Left hindlimb (tissue), 1 donor: ENCODE measurements at regions not wholly inside any gene's neighbourhood (a gene's known extent, or its start where the extent isn't known, plus 50 kb on each side); places are given as distances from the start of the nearest gene placed in this dataset.

Experiments
- DNase-seq: peaks from one replicate; pipeline ENCODE4 v3.0.0-alpha.2; 2018

- no peak for DNase-seq
Measured at GRCh38 chr13:33520468-33520839, 234.9 kb upstream of the STARD13 start.

GRCh38 chr13:33524086-33524485 is 238.5 kb upstream of the STARD13 start:
- DNase-seq = no peak

GRCh38 chr13:33525763-33526162 is 240.2 kb upstream of the STARD13 start:
- no peak for DNase-seq

DNA sequence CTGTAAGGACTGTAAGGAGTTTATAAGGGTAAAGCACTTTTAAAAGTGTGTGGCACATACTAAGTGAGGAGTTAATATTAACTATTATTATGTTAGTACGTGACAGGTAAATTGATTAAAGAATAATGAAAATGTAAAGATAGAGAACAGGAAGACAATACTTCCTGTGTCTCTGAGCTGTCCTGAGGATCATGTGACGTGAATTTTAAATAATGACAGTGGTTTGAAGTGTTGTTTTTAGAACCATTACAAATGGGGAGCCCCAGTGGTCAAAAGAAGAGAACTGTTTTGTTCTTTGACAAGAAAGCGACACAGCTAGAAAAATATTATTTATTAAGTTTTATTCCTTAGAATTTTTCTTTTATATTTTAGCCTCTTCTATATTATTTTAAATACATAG is 241.2 kb upstream of the STARD13 start:
- DNase-seq = no peak

GRCh38 chr13:33528896-33529295 is 243.3 kb upstream of the STARD13 start:
- no peak for DNase-seq

DNA sequence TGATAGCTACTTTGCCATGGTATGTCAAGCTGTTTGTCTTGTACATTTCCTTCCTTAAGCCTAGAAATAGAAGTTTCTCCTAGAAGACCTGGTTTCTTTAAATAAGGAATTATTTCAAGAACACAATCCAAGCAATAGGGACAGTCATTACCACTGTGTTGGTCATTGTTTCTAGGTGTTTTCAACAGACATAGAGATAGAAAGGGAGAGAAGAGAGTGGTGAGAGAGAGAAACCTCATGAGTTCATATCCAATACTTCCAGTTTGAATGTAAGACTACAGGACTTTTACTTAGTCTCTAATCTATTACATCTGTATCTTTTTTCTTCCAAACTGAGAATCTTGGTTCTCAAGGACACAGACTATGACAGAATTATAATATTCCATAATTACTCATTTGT is 245.9 kb upstream of the STARD13 start:
- no peak for DNase-seq

GRCh38 chr13:33535061-33535460 is 249.5 kb upstream of the STARD13 start:
- no peak for DNase-seq

- DNase-seq = no peak
Measured at GRCh38 chr13:33536601-33537000, 251.0 kb upstream of the STARD13 start.

DNA sequence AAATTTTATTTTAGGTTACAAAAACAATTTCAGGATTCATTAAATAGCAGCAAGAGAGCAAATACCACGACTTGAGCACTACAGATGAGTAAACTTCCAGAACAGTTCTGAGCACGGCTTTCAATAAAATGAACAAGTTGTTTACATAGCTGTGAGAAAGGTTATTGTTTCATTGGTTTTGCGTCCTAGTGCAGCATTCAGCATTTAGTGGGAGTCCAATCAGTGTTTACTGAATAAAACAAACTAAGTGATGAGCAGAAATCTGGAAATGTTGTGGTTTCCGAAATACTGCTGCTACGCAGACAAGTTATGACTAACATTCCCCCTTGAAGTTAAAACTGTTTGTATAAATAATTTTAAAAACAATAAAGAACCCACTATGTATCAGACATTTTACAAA is 251.5 kb upstream of the STARD13 start:
- DNase-seq = no peak

DNA sequence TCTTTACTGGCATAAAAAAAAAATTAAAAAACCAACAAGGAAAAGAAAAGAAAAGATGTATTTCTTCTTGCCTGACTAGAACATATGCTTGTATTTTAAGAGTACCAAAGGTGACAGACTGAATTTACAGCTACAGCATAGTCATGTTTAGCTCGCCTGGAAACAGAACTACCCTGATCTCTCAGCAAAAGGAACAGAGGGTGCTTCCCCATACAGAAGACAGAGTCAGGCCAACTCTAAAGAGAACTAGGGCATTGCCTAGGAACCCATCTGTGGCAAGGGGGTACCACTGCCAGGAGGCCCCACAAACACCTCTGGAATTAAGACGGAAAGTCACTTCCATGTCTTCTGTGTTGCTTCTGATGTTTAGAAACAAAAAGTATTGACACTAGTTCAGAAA is 252.1 kb upstream of the STARD13 start:
- no peak for DNase-seq

- no peak for DNase-seq
Measured at GRCh38 chr13:33541456-33541855, 255.9 kb upstream of the STARD13 start.

DNA sequence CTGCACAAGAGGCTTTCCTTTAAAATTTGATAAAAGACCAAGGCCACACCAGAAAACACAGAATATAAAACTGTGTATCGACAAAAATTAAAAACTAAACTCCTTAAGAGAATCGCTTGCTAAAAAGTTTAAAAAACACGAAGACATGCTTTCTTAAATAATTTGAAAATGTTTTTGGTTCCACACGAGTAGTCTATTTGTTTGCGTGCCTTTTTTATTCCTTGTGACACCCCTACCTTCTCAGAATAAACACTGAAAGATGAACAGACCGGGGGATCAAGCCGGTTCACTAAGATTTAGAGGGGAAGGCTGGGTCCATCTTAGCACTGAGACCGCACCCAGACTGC is 256.4 kb upstream of the STARD13 start:
- DNase-seq = no peak

GRCh38 chr13:33542309-33543088 is 256.9 kb upstream of the STARD13 start:
- peak; percentile 100 for DNase-seq

DNA sequence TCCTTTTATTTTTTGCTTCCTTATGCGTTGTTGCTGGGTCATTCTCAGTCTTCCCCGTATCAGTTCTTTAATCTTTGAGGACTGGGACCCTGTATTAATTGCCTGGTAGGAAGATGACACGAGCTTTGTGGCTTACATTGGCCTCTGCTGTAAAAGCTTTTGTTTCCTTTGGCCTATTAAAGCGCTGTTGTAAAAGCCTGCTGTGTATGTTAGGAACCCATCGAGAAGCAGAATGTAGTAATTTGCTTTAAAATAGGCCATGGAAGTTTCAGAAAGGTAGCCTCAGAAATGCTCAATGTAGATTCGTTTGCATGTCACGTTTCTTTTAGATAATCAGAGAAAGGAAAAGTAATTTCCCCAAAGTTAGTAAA is 257.5 kb upstream of the STARD13 start:
- no peak for DNase-seq

DNA sequence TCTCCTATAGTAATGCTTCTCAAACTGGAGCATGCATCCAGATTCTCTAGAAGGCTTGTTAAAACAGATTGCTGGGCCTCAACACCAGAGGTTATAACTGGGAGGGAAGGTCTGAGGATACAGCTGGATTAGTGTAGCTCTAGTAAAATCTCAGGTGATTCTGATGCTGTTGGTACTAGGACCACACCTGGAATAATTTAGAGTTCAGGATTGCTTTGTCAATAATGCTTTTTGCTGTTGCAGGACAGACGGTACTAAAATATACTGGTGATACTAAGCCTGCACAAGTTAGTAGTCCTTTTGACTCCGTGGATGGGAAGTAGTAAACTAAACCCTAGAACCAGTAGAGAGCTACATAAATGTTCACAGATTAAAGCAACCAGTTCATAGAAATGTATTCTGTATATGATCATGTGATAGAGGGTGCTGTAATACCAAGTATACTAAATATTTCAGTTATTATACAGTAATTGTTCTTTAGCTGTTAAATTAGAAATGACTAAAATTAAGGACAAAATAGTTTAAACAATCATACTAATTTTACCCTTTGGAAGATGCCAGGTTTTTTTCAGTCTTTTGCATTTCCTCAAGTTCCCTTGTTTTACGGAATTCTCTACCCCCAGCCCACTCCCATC is 258.2 kb upstream of the STARD13 start:
- DNase-seq = no peak

DNA sequence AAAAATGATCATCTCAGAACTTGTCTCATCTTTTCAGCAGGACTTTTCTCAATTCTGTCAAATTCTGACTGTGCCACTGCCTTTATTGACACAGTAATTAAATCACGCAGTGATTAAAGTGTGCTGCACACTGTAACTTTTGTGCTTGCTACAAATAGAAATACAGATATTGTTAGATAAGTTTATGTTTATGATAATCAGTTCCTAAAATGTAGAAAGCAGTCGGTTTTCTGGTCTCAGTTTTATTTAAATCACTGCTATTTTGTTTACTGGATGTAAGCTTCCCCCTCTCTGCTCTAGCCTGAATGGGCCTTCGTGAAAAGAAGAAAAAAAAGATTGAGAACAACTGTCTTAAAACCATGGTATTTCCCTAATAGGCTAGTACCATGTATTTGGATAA is 258.8 kb upstream of the STARD13 start:
- no peak for DNase-seq

DNA sequence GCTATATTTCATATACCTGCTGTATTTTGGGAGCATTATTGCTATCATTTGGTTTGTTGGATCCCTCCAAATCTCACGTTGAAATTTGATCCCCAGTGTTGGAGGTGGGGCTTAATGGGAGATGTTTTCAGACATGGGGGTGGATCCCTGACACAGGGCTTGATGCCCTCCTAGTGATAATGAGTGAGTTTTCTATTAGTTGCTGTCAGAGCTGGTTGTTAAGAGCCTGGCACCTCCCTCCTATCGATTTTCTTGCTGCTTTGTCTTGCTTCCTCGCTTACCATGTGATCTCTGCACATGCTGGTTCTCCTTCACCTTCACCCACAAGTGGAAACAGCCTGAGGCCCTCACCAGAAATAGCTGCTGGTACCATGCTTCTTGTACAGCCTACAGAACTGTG is 259.9 kb upstream of the STARD13 start:
- DNase-seq = no peak

DNA sequence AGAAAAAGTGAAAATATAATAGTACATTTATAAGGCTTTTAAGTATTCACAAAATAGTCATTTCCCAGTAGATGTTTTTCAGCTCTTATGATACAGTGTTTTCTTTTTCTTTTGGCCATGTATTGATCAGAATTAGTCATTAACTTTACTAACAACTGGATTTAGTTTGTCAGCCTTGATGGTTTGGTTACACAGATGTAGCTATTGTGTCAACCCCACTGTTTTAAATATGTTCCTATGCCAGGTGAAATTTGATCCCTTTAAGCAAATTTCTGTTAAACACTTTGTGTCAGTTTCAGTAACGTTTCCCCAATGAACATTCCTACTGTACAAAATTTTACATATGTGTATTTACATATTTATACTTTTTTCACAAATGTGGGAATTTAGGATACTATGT is 261.5 kb upstream of the STARD13 start:
- no peak for DNase-seq

DNA sequence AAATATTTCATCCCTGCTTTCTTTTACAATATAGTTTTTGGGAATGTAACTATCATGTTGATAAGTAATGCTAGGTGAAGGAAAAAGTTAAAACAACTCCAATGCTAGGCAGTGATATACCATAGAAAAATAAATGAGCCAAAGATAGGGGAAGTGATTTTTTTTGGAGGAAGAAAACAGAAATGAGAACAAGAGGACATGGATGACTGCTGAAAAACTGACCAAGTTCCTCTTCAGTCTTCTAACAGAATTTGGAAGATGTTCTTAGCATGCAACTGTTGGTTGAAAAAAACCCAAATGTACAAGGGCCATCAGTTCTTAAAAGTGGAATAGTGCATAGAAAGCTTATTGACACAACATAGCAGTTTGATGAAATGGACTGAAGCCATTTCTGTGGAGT is 262.5 kb upstream of the STARD13 start:
- no peak for DNase-seq

GRCh38 chr13:33550276-33550675 is 264.7 kb upstream of the STARD13 start:
- DNase-seq = no peak

- no peak for DNase-seq
Measured at GRCh38 chr13:33550885-33551284, 265.3 kb upstream of the STARD13 start.

DNA sequence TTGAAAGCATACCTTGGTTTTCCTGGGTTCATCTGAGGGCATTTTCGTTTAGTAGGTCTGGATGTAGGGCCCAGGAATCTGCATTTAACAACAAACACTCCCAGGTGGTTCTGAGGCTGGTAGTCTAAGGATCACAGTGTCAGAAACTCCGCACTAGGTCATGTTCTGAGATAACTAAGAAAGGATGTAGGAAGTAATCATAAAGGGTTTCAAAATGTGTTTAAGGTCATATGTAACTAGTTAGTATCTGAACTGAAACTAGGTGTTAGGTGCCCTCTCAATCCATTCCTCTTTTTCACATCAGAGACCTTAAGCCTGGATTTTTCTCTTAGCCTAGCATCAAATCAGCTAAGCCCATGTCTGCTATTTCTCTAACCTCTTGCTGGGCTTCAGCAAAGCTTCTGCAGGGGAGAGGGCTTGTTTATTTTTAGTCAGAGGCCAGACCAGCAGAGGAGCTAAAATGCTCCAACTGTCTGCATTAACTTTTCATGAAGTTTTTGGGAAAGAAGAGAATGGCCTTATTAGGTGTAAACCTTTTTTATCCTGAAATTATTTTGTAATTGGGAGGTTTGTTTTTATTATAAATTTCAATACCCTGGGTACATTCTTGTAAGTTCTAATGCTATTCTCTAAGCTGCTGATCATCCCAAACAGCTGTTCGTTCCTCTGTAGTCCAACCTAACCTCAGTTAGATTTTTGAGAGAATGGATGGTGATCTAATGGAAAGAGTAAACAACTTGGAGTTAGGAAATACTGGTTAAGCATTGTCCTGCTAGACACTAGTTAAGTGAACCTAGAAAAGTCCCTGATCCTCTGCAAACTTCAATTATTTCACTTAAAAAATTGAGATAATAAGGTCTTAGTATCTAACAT is 262.8 kb upstream of the RFC3 start:
- DNase-seq = no peak

- no peak for DNase-seq
Measured at GRCh38 chr13:33556828-33557227, 261.1 kb upstream of the RFC3 start.

- DNase-seq = no peak
Measured at GRCh38 chr13:33560726-33561125, 257.2 kb upstream of the RFC3 start.
